ENCODE measurements at regions not wholly inside any gene's neighbourhood (a gene's known extent, or its start where the extent isn't known, plus 50 kb on each side); places are given as distances from the start of the nearest gene placed in this dataset.
"Not testable (repeated sequence)": the region's sequence is repeated elsewhere in the genome, so short reads cannot be mapped to it uniquely, and the experiment has no call there.

GRCh38 chr22:34804091-34804490 lies 261.9 kb upstream of the ISX start:
- no peaks in the 10 kb centered on the region for H3K36me3 Mint-ChIP-seq (ENCODE audit: low read depth)
- no peaks in the 10 kb centered on the region for H3K4me1 Mint-ChIP-seq (ENCODE audit: low read depth)
- H3K27ac Mint-ChIP-seq: no peak overlapping the region
- DNase-seq (no peak), ATAC-seq (no peak)
- no peaks in the 10 kb centered on the region for H3K9me3 Mint-ChIP-seq (ENCODE audit: insufficient read depth)
- H3K4me3 Mint-ChIP-seq: no peak overlapping the region
- ChIA-PET POLR2A (no interaction called here), CTCF (no interaction called here)
- no peaks in the 10 kb centered on the region for H3K27me3 Mint-ChIP-seq (ENCODE audit: low read depth)

DNA sequence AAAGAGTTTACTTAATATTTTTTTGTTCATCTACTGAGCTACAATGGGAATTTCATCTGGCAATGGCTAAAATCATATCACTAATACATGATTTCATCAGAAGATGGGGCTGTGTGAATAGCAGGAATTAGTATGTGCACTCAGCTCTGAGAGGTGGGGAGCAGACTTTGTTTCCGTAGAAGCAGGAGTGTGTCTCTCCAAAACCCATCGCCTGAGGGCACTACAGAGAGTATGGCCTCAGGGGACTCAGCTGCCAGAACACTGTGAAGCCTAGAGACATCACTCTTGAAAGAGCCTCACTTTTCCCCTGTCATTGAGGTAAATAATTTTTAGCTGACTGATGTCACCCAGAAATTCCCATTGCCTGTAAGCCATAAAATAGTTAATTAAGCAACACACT lies 261.4 kb upstream of the ISX start:
- Mint-ChIP-seq H3K4me1 (ENCODE audit: low read depth) (no peaks in the 10 kb centered on the region), H3K27ac (no peak overlapping the region), H3K4me3 (no peak overlapping the region), H3K27me3 (ENCODE audit: low read depth) (no peaks in the 10 kb centered on the region), H3K36me3 (ENCODE audit: low read depth) (no peaks in the 10 kb centered on the region), H3K9me3 (ENCODE audit: insufficient read depth) (no peaks in the 10 kb centered on the region)
- DNase-seq (no peak), ATAC-seq (no peak)
- ChIA-PET CTCF (no interaction called here), POLR2A (no interaction called here)

DNA sequence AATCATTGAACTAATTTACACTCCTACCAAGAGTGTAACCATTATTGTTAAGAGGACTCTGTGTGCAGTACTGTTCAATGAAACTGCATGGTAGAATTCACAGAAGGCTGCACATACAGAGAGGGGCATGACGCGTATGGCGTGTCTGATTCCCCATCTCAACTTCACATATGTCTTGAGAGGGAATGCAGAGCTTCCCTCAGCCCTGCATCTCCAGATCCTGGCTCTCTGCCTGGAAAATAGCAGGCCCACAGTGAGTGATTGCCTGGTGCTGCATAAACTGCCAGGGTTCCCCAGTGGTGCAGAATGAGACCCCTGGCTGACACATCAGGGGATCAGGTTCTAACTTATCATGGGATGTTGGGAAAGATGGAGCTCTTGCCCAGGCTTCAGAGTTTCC lies 260.2 kb upstream of the ISX start:
- ChIA-PET CTCF (no interaction called here), POLR2A (no interaction called here)
- H3K27me3 Mint-ChIP-seq (ENCODE audit: low read depth): no peaks in the 10 kb centered on the region
- ATAC-seq: no peak
- no peak overlapping the region for H3K27ac Mint-ChIP-seq
- no peaks in the 10 kb centered on the region for H3K4me1 Mint-ChIP-seq (ENCODE audit: low read depth)
- no peak for DNase-seq
- no peaks in the 10 kb centered on the region for H3K9me3 Mint-ChIP-seq (ENCODE audit: insufficient read depth)
- H3K4me3 Mint-ChIP-seq: no peak overlapping the region
- H3K36me3 Mint-ChIP-seq (ENCODE audit: low read depth): no peaks in the 10 kb centered on the region

- Mint-ChIP-seq H3K27me3 (ENCODE audit: low read depth) (no peaks in the 10 kb centered on the region), H3K27ac (no peak overlapping the region)
These were observed 257.3 kb upstream of the ISX start for GRCh38 chr22:34808618-34809017.

DNA sequence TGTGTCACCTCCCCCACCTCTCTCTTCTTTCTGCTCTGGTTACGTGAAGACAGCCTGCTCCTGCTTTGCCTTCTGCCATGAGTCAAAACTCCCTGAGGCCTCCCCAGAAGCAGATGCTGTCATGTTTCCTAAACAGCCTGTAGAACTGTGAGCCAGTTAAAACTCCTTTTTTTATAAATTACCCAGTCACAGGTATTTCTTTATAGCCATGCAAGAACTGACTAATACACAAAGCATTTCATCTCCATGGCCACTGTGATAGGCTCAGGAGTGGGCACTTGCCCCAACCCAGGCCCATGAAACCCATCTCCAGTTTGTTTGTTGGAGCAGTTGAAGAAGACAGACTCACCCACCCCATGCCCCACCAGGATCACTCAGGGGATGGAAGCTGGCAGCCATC lies 253.3 kb upstream of the ISX start:
- DNase-seq (no peak), ATAC-seq (no peak)
- CTCF ChIA-PET: no interaction called here
- no peaks in the 10 kb centered on the region for H3K36me3 Mint-ChIP-seq (ENCODE audit: low read depth)
- H3K27me3 Mint-ChIP-seq (ENCODE audit: low read depth): no peaks in the 10 kb centered on the region
- H3K4me1 Mint-ChIP-seq (ENCODE audit: low read depth): no peaks in the 10 kb centered on the region
- no peaks in the 10 kb centered on the region for H3K9me3 Mint-ChIP-seq (ENCODE audit: insufficient read depth)
- no peak overlapping the region for H3K4me3 Mint-ChIP-seq
- POLR2A ChIA-PET: no interaction called here
- H3K27ac Mint-ChIP-seq: no peak overlapping the region

More at GRCh38 chr22:34808618-34809017, 257.3 kb upstream of the ISX start:
- ChIA-PET POLR2A (no interaction called here), CTCF (no interaction called here)
- DNase-seq (no peak), ATAC-seq (no peak)
- H3K36me3 Mint-ChIP-seq (ENCODE audit: low read depth): no peaks in the 10 kb centered on the region
- no peaks in the 10 kb centered on the region for H3K4me1 Mint-ChIP-seq (ENCODE audit: low read depth)
- H3K4me3 Mint-ChIP-seq: no peak overlapping the region
- H3K9me3 Mint-ChIP-seq (ENCODE audit: insufficient read depth): no peaks in the 10 kb centered on the region

- no peak for DNase-seq
- H3K36me3 Mint-ChIP-seq (ENCODE audit: low read depth): no peaks in the 10 kb centered on the region
- no peak overlapping the region for H3K4me3 Mint-ChIP-seq
- POLR2A ChIA-PET: no interaction called here
- H3K27ac Mint-ChIP-seq: no peak overlapping the region
- CTCF ChIA-PET: no interaction called here
- no peak for ATAC-seq
- no peaks in the 10 kb centered on the region for H3K27me3 Mint-ChIP-seq (ENCODE audit: low read depth)
- no peaks in the 10 kb centered on the region for H3K4me1 Mint-ChIP-seq (ENCODE audit: low read depth)
- H3K9me3 Mint-ChIP-seq (ENCODE audit: insufficient read depth): peaks cover 4% of the 10 kb centered on the region
These were observed 251.5 kb upstream of the ISX start for GRCh38 chr22:34814260-34815025.

DNA sequence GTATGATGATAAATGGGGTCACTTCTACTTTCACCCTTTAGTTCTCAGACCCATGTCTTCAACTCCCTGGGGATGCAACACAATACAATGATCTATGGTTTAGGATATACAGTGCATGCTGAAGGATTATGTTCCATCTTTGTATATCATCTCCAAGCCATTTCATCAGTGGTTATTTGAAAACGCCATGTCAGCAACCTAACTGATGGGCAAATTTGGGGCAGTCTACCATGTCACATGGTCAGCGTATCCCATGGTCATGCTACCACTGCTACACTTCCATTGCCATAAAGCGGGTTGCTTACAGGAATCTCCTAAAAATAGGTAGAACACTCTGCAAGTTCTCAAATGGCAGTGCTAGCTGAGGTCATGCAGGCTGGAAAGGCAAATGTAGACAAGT lies 236.5 kb upstream of the ISX start:
- Mint-ChIP-seq H3K27ac (no peak overlapping the region), H3K4me3 (no peak overlapping the region), H3K27me3 (ENCODE audit: low read depth) (no peaks in the 10 kb centered on the region), H3K4me1 (ENCODE audit: low read depth) (no peaks in the 10 kb centered on the region), H3K36me3 (ENCODE audit: low read depth) (no peaks in the 10 kb centered on the region), H3K9me3 (ENCODE audit: insufficient read depth) (no peaks in the 10 kb centered on the region)
- ChIA-PET CTCF (no interaction called here), POLR2A (no interaction called here)
- DNase-seq: no peak
- no peak for ATAC-seq

GRCh38 chr22:34834059-34834458 lies 231.9 kb upstream of the ISX start:
- H3K27me3 Mint-ChIP-seq (ENCODE audit: low read depth): no peaks in the 10 kb centered on the region
- no peaks in the 10 kb centered on the region for H3K4me1 Mint-ChIP-seq (ENCODE audit: low read depth)
- DNase-seq (no peak), ATAC-seq (no peak)
- no peak overlapping the region for H3K27ac Mint-ChIP-seq
- H3K9me3 Mint-ChIP-seq (ENCODE audit: insufficient read depth): no peaks in the 10 kb centered on the region
- ChIA-PET POLR2A (no interaction called here), CTCF (no interaction called here)
- H3K36me3 Mint-ChIP-seq (ENCODE audit: low read depth): no peaks in the 10 kb centered on the region
- no peak overlapping the region for H3K4me3 Mint-ChIP-seq

GRCh38 chr22:34834541-34834940 lies 231.4 kb upstream of the ISX start:
- H3K27me3 Mint-ChIP-seq (ENCODE audit: low read depth); DNase-seq; POLR2A ChIA-PET; H3K36me3 Mint-ChIP-seq (ENCODE audit: low read depth); H3K27ac Mint-ChIP-seq; ATAC-seq; H3K4me1 Mint-ChIP-seq (ENCODE audit: low read depth); H3K9me3 Mint-ChIP-seq (ENCODE audit: insufficient read depth); CTCF ChIA-PET; H3K4me3 Mint-ChIP-seq: not testable (repeated sequence)

DNA sequence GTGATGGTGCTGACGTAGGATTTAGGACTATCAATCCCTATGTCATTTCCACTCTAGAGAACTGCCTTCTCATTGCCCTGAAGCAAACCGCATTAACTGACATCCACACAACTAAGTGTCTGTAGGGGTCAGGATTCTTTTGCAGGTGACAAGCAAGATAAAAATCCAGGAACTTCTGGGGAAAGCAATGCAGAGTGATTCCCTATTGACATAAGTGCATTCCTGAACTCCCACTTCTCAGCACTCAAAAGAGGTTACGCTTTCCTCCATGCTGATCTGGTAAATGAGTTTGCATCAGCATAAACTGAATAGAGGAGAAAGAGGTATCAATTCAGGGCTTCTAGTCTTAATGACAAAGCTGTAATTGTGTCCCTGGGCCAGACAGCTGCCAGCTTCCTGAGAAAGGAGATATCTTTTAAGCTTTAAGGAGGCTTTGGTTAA lies 224.6 kb upstream of the ISX start:
- H3K9me3 Mint-ChIP-seq (ENCODE audit: insufficient read depth): no peaks in the 10 kb centered on the region
- CTCF ChIA-PET: interaction anchor here (1.4 kb wide), 1 partner anchor 309 kb away, joined by 3 read pairs; no protein-coding TSS in a partner anchor
- H3K27ac Mint-ChIP-seq: no peak overlapping the region
- H3K36me3 Mint-ChIP-seq (ENCODE audit: low read depth): no peaks in the 10 kb centered on the region
- ATAC-seq (no peak), DNase-seq (no peak)
- POLR2A ChIA-PET: no interaction called here
- H3K4me3 Mint-ChIP-seq: no peak overlapping the region
- H3K4me1 Mint-ChIP-seq (ENCODE audit: low read depth): no peaks in the 10 kb centered on the region
- no peaks in the 10 kb centered on the region for H3K27me3 Mint-ChIP-seq (ENCODE audit: low read depth)

DNA sequence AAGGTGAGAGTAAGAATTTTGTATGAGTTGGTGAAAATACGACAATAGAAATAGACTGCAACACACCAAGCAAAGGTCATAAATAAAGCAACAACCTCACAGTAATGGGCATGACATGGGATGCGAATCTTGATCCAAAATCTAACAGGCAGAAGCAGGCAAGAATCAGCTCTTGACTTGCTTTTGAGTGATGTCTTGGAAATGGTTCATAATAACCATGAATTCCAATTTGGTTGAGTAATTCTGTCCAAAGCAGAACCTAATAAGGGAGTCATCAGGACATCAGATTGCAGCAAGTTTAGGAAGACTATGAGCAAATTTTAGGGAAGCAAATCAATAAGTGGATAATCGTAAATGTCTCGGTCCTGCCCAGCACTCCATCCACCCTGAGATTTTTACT lies 224.0 kb upstream of the ISX start:
- Mint-ChIP-seq H3K27ac (no peak overlapping the region), H3K4me3 (no peak overlapping the region), H3K4me1 (ENCODE audit: low read depth) (no peaks in the 10 kb centered on the region), H3K9me3 (ENCODE audit: insufficient read depth) (no peaks in the 10 kb centered on the region), H3K27me3 (ENCODE audit: low read depth) (no peaks in the 10 kb centered on the region), H3K36me3 (ENCODE audit: low read depth) (no peaks in the 10 kb centered on the region)
- ATAC-seq: no peak
- POLR2A ChIA-PET: no interaction called here
- DNase-seq: no peak
- CTCF ChIA-PET: interaction anchor here (1.4 kb wide), 1 partner anchor 309 kb away, joined by 3 read pairs; no protein-coding TSS in a partner anchor

DNA sequence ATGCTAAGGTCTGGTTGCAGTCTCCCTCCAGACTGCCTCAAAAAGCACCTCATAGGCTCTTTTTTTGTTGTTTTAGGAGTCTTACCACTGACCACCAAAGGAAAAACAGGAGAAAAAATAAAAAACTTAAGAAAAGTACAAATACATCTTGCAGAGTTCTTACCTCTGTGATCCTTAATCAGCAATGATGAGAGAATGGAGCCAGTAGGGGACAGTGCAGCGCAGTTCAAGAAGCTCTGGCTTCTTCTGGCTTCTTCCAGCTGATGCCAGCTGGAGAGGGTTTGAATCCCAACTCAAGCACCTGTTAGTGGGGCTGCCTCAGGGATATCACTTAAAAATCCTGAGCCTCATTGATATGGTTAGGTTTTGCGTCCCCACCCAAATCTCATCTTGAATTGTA lies 223.3 kb upstream of the ISX start:
- ATAC-seq: no peak
- POLR2A ChIA-PET: no interaction called here
- DNase-seq: no peak
- Mint-ChIP-seq H3K9me3 (ENCODE audit: insufficient read depth) (no peaks in the 10 kb centered on the region), H3K4me3 (no peak overlapping the region), H3K27me3 (ENCODE audit: low read depth) (no peaks in the 10 kb centered on the region), H3K36me3 (ENCODE audit: low read depth) (no peaks in the 10 kb centered on the region), H3K4me1 (ENCODE audit: low read depth) (no peaks in the 10 kb centered on the region), H3K27ac (no peak overlapping the region)
- CTCF ChIA-PET: no interaction called here

DNA sequence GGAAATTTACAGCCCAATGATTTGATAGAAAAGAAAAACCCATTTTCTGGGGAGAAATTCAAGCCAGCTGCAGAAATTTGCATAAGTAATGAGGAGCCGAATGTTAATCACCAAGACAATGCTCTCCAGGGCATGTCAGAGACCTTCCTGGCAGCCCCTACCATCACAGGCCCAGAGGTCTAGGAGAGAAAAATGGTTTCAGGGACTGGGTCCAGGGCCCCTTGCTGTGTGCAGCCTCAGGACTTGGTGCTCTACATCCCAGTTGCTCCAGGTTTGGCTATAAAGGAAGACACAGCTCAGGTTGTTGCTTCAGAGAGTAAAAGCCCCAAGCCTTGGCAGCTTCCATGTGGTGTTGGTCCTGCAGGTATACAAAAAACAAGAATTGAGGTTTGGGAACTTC lies 222.2 kb upstream of the ISX start:
- H3K4me1 Mint-ChIP-seq (ENCODE audit: low read depth); H3K36me3 Mint-ChIP-seq (ENCODE audit: low read depth); CTCF ChIA-PET; H3K27ac Mint-ChIP-seq; ATAC-seq; H3K9me3 Mint-ChIP-seq (ENCODE audit: insufficient read depth); H3K4me3 Mint-ChIP-seq; H3K27me3 Mint-ChIP-seq (ENCODE audit: low read depth); DNase-seq; POLR2A ChIA-PET: not testable (repeated sequence)

Data from activated CD8-positive, alpha-beta T cell treated with anti-CD3 and anti-CD28 coated beads, Interleukin-2, amount 10 ng/mL, durations not matched to agents 7 days and 5 days (primary cell).